ENCODE measurements at regions not wholly inside any gene's neighbourhood (a gene's known extent, or its start where the extent isn't known, plus 50 kb on each side); places are given as distances from the start of the nearest gene placed in this dataset.

DNA sequence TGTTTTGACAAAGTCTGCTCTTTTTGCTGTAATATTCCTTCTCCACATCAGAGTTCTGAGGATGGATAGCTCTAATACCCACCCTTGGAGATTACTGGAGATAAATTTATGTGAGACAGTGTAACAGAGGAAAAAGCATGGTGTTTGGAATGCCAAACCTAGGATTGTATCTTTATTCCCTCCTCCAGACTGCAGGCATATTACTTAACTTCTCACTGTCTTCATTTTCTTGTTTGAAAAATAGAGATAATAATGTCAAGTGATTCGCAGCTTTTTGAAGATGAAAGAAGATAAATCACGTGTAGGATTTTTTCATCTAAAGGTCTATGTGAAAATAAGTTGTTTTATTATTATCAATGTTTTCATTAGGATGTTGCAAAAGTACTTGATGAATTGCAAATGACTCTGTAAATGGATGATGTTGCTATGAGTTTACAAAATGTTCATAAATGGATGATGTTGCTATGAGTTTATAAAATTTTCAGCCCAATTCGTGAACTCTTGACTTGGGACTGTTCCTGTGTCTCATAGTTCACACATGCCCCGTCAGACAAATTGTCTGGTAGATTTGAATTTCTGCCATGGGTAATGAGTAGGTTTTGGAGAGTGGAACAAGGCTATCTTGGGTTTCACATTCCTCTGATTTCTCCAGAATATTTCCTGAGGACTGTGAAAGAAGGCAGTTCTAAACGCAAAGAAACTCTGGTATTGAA lies 113.1 kb upstream of the IGFBP3 start:
- TF ChIP-seq GATA2 (IDR thresholded peaks at IDR 0.05; ENCODE audit: low read depth, low read length), result no peak
- TF ChIP-seq GATA3 (IDR thresholded peaks at IDR 0.05; ENCODE audit: low read depth, low read length), result no peak

Measured in SH-SY5Y (cell line).